ENCODE measurements at regions not wholly inside any gene's neighbourhood (a gene's known extent, or its start where the extent isn't known, plus 50 kb on each side); places are given as distances from the start of the nearest gene placed in this dataset.

DNA sequence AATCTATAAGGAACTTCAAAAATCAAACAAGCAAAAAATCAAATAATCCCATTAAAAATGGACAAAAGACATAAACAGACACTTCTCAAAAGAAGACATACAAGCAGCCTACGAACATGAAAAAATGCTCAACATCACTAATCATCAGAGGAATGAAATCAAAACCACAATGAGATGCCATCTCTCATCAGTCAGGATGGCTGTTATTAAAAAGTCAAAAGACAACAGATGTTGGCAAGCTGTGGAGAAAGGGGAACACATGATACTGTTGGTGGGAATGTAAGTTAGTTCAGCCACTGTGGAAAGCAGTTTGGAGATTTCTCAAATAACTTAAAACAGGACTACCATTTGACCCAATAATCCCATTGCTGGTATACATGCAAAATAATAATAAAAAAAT is 226.4 kb downstream of the S1PR1 start:
- H3K36me3 Mint-ChIP-seq (ENCODE audit: unreplicated experiment) = no peaks in the 10 kb centered on the region

DNA sequence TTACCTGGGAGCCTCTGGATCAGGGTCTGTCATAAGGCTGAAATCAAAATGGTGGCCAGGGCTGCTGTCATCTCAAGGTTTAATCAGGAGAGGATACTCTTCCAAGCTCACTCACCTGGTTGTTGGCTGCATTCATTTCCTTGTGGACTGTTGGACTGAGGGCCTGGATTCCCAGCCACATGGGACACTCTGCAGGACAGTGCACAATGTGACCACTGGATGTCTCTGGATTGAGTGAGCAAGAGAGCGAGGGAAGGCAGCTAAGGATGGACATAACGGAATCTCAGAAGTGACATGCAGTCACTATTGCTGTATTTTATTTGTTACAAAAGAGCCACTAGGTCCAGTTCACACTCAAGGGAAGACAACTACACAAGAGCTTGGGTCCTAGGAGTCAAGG is 229.1 kb downstream of the S1PR1 start:
- Mint-ChIP-seq H3K27me3 (ENCODE audit: unreplicated experiment) (peaks cover 2% of the 10 kb centered on the region), H3K9me3 (ENCODE audit: unreplicated experiment) (no peaks in the 10 kb centered on the region), H3K36me3 (ENCODE audit: unreplicated experiment) (no peaks in the 10 kb centered on the region), H3K4me3 (ENCODE audit: unreplicated experiment) (no peak overlapping the region), H3K4me1 (ENCODE audit: low read depth, unreplicated experiment) (no peaks in the 10 kb centered on the region), H3K27ac (ENCODE audit: unreplicated experiment) (no peak overlapping the region)
- TF ChIP-seq, protein P1, sequence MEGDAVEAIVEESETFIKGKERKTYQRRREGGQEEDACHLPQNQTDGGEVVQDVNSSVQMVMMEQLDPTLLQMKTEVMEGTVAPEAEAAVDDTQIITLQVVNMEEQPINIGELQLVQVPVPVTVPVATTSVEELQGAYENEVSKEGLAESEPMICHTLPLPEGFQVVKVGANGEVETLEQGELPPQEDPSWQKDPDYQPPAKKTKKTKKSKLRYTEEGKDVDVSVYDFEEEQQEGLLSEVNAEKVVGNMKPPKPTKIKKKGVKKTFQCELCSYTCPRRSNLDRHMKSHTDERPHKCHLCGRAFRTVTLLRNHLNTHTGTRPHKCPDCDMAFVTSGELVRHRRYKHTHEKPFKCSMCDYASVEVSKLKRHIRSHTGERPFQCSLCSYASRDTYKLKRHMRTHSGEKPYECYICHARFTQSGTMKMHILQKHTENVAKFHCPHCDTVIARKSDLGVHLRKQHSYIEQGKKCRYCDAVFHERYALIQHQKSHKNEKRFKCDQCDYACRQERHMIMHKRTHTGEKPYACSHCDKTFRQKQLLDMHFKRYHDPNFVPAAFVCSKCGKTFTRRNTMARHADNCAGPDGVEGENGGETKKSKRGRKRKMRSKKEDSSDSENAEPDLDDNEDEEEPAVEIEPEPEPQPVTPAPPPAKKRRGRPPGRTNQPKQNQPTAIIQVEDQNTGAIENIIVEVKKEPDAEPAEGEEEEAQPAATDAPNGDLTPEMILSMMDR (IDR thresholded peaks at IDR 0.05; ENCODE audit: partially characterized antibody, unreplicated experiment) = no peak
- DNase-seq = no peak

More for the DNA sequence above, 226.4 kb downstream of the S1PR1 start:
- Mint-ChIP-seq H3K9me3 (ENCODE audit: unreplicated experiment) (no peaks in the 10 kb centered on the region), H3K27me3 (ENCODE audit: unreplicated experiment) (peaks cover 2% of the 10 kb centered on the region), H3K4me3 (ENCODE audit: unreplicated experiment) (no peak overlapping the region), H3K4me1 (ENCODE audit: low read depth, unreplicated experiment) (no peaks in the 10 kb centered on the region), H3K27ac (ENCODE audit: unreplicated experiment) (no peak overlapping the region)
- DNase-seq = no peak
- TF ChIP-seq, protein P1 (IDR thresholded peaks at IDR 0.05; ENCODE audit: partially characterized antibody, unreplicated experiment) = no peak

DNA sequence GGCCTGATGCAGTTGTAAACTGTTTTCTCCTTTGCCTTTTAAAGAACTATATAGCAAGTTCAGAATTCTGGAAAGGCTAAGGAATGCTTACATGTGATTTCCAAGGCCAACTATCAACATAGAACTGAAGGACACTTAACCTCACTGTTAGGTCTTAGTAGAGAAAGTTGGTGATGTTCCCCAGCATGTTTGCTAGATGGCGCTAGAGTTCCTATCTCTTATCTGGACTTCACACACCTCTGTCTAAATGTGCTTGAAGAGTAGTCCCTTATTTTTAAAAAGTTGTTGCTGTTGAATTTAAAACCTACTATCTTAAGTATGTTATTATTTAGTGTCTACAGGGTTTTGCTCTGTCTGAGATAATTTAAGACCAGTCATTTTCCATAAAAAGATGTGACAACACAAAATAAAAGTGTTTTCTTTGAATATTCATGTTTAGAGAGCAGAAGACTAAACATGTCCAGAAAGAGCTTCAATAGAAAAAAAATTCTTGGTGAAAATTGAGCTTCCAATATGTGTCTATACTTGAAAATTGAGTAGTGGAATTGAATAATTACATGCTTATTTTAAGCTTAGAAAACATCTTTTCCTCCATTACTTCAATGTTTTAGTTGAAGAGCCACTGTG is 237.3 kb downstream of the S1PR1 start:
- no peaks in the 10 kb centered on the region for H3K27me3 Mint-ChIP-seq (ENCODE audit: unreplicated experiment)
- H3K4me1 Mint-ChIP-seq (ENCODE audit: low read depth, unreplicated experiment) = no peaks in the 10 kb centered on the region

DNA sequence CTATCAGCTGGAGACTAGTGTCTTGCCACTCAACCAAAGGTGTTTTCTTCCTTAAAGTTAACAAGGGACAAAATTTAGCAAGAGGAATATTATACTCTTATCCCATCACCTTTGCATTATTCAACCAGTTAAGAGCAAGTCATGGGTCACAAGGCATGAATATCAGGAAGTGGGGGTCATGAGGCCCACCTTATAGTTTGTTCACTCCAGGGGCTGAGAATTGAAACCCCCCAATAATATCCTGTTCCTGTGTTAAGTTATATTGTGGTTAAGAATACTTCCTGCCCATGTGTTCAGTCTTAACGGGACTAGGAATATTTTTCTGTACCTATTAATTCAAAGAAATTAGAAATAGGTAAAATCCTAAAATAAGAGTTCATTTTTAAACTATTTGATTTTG is 239.7 kb downstream of the S1PR1 start:
- no peak for DNase-seq
- Mint-ChIP-seq H3K36me3 (ENCODE audit: unreplicated experiment) (peaks cover 3% of the 10 kb centered on the region), H3K4me1 (ENCODE audit: low read depth, unreplicated experiment) (no peaks in the 10 kb centered on the region), H3K9me3 (ENCODE audit: unreplicated experiment) (no peaks in the 10 kb centered on the region), H3K27me3 (ENCODE audit: unreplicated experiment) (no peaks in the 10 kb centered on the region), H3K4me3 (ENCODE audit: unreplicated experiment) (no peak overlapping the region), H3K27ac (ENCODE audit: unreplicated experiment) (no peak overlapping the region)
- TF ChIP-seq, protein P1 (IDR thresholded peaks at IDR 0.05; ENCODE audit: partially characterized antibody, unreplicated experiment) = no peak

More for the DNA sequence above, 237.3 kb downstream of the S1PR1 start:
- Mint-ChIP-seq H3K9me3 (ENCODE audit: unreplicated experiment) (no peaks in the 10 kb centered on the region), H3K36me3 (ENCODE audit: unreplicated experiment) (peaks cover 3% of the 10 kb centered on the region), H3K4me3 (ENCODE audit: unreplicated experiment) (no peak overlapping the region), H3K27ac (ENCODE audit: unreplicated experiment) (no peak overlapping the region)
- no peak for DNase-seq
- TF ChIP-seq, protein P1 (IDR thresholded peaks at IDR 0.05; ENCODE audit: partially characterized antibody, unreplicated experiment) = peak; percentile 62

DNA sequence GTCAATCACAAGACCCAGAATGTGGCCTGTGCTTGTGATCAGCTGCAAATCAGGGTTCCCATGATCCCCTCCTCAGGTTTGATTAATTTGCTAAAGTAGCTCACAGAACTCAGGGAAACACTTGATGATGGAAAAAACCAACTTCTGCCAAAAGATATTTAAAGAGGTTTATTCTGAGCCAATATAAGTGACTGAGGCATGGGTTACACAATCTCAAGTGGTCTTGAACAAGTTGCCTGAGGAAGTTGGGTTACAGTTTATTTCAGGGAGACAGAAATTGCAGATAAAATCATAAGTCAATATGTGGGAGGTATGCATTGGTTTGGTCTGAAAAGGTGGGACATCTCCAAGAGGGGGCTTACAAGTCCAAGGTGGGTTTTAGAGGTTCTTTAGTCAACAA is 243.1 kb downstream of the S1PR1 start:
- no peaks in the 10 kb centered on the region for H3K4me1 Mint-ChIP-seq (ENCODE audit: low read depth, unreplicated experiment)
- no peak overlapping the region for H3K27ac Mint-ChIP-seq (ENCODE audit: unreplicated experiment)
- H3K36me3 Mint-ChIP-seq (ENCODE audit: unreplicated experiment) = no peaks in the 10 kb centered on the region
- TF ChIP-seq, protein P1 (IDR thresholded peaks at IDR 0.05; ENCODE audit: partially characterized antibody, unreplicated experiment) = no peak
- no peak for DNase-seq
- no peaks in the 10 kb centered on the region for H3K9me3 Mint-ChIP-seq (ENCODE audit: unreplicated experiment)
- no peak overlapping the region for H3K4me3 Mint-ChIP-seq (ENCODE audit: unreplicated experiment)
- no peaks in the 10 kb centered on the region for H3K27me3 Mint-ChIP-seq (ENCODE audit: unreplicated experiment)

All from glutamatergic neuron (in vitro differentiated cells).